HepG2 (cell line): ENCODE measurements at regions not wholly inside any gene's neighbourhood (a gene's known extent, or its start where the extent isn't known, plus 50 kb on each side); places are given as distances from the start of the nearest gene placed in this dataset.

Source experiments
- ATAC-seq: fragments of 200-7000 bp; cut with Tn5 transposase; 3 replicates; pipeline ENCODE4 v1.9.1; 2020; ENCODE audit warnings: mild to moderate bottlenecking, moderate library complexity
- BruUV-seq: library from RNA; stranded (reverse); fragments of 400-500 nt; replicated peaks from 2 replicates; lab custom pipeline; 2021; lab: Mats Ljungman, UMichigan
- CTCF ChIA-PET: fragments of 300-600 bp; formaldehyde crosslinking; extraction: SDS; loops from one replicate; lab custom pipeline; 2021; ENCODE audit warnings: low total read pairs, inconsistent platforms, low intra/inter-chr PET ratio; lab: Yijun Ruan, JAX
- POLR2A ChIA-PET: fragments of 350-600 bp; sonication (Branson Sonifier 250); formaldehyde crosslinking; loops from one replicate; lab custom pipeline; 2020; ENCODE audit warnings: antibody characterized with exemption, inconsistent platforms; lab: Yijun Ruan, JAX
- DNase-seq: peaks from one replicate; pipeline ENCODE4 v3.0.0-alpha.2; 2015; ENCODE audit warnings: low spot score
- FAIRE-seq: peaks from 3 replicates; lab custom pipeline; 2011; peaks lifted over from hg19 to GRCh38; lab: Jason Lieb, UNC
- H2AFZ ChIP-seq: one replicate; pipeline ENCODE4 v1.6.1; 2011; ENCODE audit warnings: low read length, inconsistent platforms
- H3K27ac ChIP-seq: fragments of 300-600 bp; 3 replicates; pipeline ENCODE4 v1.8.0; 2011; ENCODE audit warnings: mixed run types, mild to moderate bottlenecking, mixed read lengths, low read length, inconsistent platforms; ENCODE audit not compliant: insufficient read depth; ENCODE audit errors: extremely low read length
- H3K27me3 ChIP-seq, 2 experiments: fragments of 200-600 bp in 1 of 2; 2 replicates in 1 of 2; 3 replicates in 1 of 2; pipeline versions ENCODE4 v1.6.0 to v1.8.0; 2011; ENCODE audit warnings: low read length in 2 of 2, mild to moderate bottlenecking in 2 of 2, moderate library complexity in 2 of 2, inconsistent platforms in 1 of 2; ENCODE audit not compliant: insufficient read depth in 2 of 2, control insufficient read depth in 1 of 2
- H3K36me3 ChIP-seq, 2 experiments: fragments of 200-600 bp in 1 of 2; replicated peaks in 1 of 2; 2 replicates in 1 of 2; 3 replicates in 1 of 2; pipeline versions ENCODE4 v1.5.1 to v1.8.0; 2011; ENCODE audit warnings: low read length in 2 of 2, inconsistent platforms in 1 of 2; ENCODE audit not compliant: insufficient read depth in 2 of 2, control insufficient read depth in 1 of 2
- H3K4me1 ChIP-seq: 2 replicates; pipeline ENCODE4 v1.5.1; 2012; ENCODE audit warnings: low read length, inconsistent platforms; ENCODE audit not compliant: insufficient read depth
- H3K4me2 ChIP-seq: 2 replicates; pipeline ENCODE4 v1.6.0; 2011; ENCODE audit warnings: low read depth, low read length, inconsistent platforms
- H3K4me3 ChIP-seq, 3 experiments: fragments of 200-600 bp in 1 of 3; sonication (generic), shearing (Covaris generic) in 1 of 3; replicated peaks in 1 of 3; 2 replicates each; pipeline ENCODE4 v1.5.1; 2011 to 2016; ENCODE audit warnings: low read length in 3 of 3, inconsistent platforms in 2 of 3, low read depth in 2 of 3, mild to moderate bottlenecking in 2 of 3, control low read depth in 1 of 3, mixed read lengths in 1 of 3; ENCODE audit not compliant: insufficient read depth in 1 of 3
- H3K79me2 ChIP-seq: one replicate; pipeline ENCODE4 v1.6.1; 2011; ENCODE audit warnings: low read length, inconsistent platforms; ENCODE audit not compliant: insufficient read depth
- H3K9ac ChIP-seq: 2 replicates; pipeline ENCODE4 v1.6.0; 2011; ENCODE audit warnings: mild to moderate bottlenecking, low read depth, low read length, inconsistent platforms; ENCODE audit not compliant: insufficient read depth
- H3K9me3 ChIP-seq: 2 replicates; pipeline ENCODE4 v1.5.1; 2012; ENCODE audit warnings: mild to moderate bottlenecking, low read length
- H4K20me1 ChIP-seq: 2 replicates; pipeline ENCODE4 v1.6.0; 2011; ENCODE audit warnings: inconsistent platforms, mild to moderate bottlenecking, low read length, moderate library complexity; ENCODE audit not compliant: insufficient read depth
- CCDC6 ChIP-seq: sonication (generic); formaldehyde crosslinking; IDR thresholded peaks from 2 replicates; pipeline ENCODE4 v1.8.1; 2022; ENCODE audit warnings: mild to moderate bottlenecking, missing genetic modification reagents, moderate library complexity
- CEBPB ChIP-seq: IDR thresholded peaks from 2 replicates; pipeline ENCODE4 v1.6.1; 2011; ENCODE audit warnings: low read depth, low read length, improper control_type of control experiment, borderline replicate concordance
- PITX1 ChIP-seq: sonication (generic); formaldehyde crosslinking; IDR thresholded peaks from 2 replicates; pipeline ENCODE4 v1.5.1; 2020; ENCODE audit warnings: mild to moderate bottlenecking, missing genetic modification reagents
- SNAPC2 ChIP-seq: sonication (generic); formaldehyde crosslinking; IDR thresholded peaks from 2 replicates; pipeline ENCODE4 v1.8.1; 2022; ENCODE audit warnings: mild to moderate bottlenecking, missing genetic modification reagents
- ZNF274 ChIP-seq: sonication (generic); formaldehyde crosslinking; IDR thresholded peaks from 2 replicates; pipeline ENCODE4 v1.5.1; 2020; ENCODE audit warnings: mild to moderate bottlenecking, missing genetic modification reagents
- ZNF468 ChIP-seq: sonication (generic); formaldehyde crosslinking; IDR thresholded peaks from 2 replicates; pipeline ENCODE4 v1.8.0; 2022; ENCODE audit warnings: mild to moderate bottlenecking, moderate library complexity, missing genetic modification reagents
- in situ Hi-C: cut with HindIII; loops from 2 replicates; pipeline ENCODE4 v1.10.0; 2017; ENCODE audit warnings: low pct_unique_long_range_greater_than_20kb; ENCODE audit not compliant: extremely low pct_ligation_motif_present
- intact Hi-C: fragments of 100-400 bp; cut with micrococcal nuclease; formaldehyde crosslinking; loops from one replicate; pipeline ENCODE4 v1.10.0; 2022; ENCODE audit not compliant: unreplicated experiment
- TF ChIP-seq, protein P1 (sequence below): sonication (generic); formaldehyde crosslinking; IDR thresholded peaks from 2 replicates; pipeline ENCODE4 v1.4.0; 2020; ENCODE audit warnings: missing genetic modification reagents
- TF ChIP-seq, protein P2 (sequence below): sonication (generic); formaldehyde crosslinking; IDR thresholded peaks from 2 replicates; pipeline ENCODE4 v1.9.0; 2021; ENCODE audit warnings: missing genetic modification reagents, borderline replicate concordance

DNA sequence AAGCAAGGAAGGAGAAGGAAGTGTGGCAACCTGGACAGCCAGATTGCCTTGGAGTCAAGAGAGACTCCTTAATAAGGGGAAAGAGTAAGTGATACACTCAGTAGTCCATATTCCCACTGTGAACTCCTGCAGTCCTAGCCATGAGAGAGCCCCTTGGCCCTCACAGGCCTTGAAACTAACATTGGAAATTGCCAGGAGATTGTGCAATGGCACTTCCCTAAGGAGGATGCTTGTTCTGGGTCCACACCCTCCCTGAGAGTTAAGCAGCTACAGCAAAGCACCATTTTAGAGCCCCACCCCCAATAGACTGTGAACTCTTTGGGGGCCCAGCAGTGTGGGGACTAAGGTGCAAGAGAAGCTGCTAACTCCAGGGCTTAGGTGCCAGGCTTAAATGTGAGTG, 367.7 kb upstream of the CAMK1G start:
- ChIA-PET POLR2A (no interaction called here), CTCF (no interaction called here)
- no peaks in the 10 kb centered on the region for H3K9me3 ChIP-seq
- no TSS peak for BruUV-seq
- peak; percentile 22; the same call in 1 of the 2 replicates for TF ChIP-seq CEBPB
- TF ChIP-seq ZNF274 (CRISPR knock-in tag) = no peak
- intact Hi-C loops (no loop called here), in situ Hi-C loops (loop anchor here (25.0 kb wide), 1 partner anchor 1204 kb away; no protein-coding TSS in a partner anchor)
- H2AFZ ChIP-seq = no peak overlapping the region
- H3K4me3 ChIP-seq = no peak overlapping the region
- H4K20me1 ChIP-seq = no peaks in the 10 kb centered on the region
- no peak overlapping the region for H3K27ac ChIP-seq
- H3K4me2 ChIP-seq = no peak overlapping the region
- no peaks in the 10 kb centered on the region for H3K36me3 ChIP-seq
- no peak overlapping the region for H3K9ac ChIP-seq
- no peaks in the 10 kb centered on the region for H3K79me2 ChIP-seq
- ATAC-seq (no peak), FAIRE-seq (no peak), DNase-seq (no peak)
- no peaks in the 10 kb centered on the region for H3K4me1 ChIP-seq
- no peaks in the 10 kb centered on the region for H3K27me3 ChIP-seq

DNA sequence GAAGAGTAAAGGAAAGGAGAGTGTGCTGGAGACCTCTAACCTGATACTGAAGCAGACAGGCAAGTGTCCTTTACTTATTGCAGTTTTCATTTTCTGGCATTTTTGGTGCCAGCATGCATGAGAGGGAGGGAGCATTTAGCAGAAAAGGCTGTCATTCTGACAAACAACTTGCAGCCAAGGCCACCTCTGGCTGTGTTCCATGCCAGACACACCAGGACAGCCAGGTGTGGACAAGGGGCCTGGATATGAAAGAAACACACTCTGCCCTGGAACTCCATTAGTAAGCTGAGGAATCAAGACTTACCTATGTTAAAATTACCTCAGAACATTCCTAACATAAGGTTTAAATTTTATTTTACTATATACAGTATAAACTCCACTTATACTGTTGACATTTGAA, 365.4 kb upstream of the CAMK1G start:
- Histone ChIP-seq H3K9me3 (no peaks in the 10 kb centered on the region), H3K79me2 (no peaks in the 10 kb centered on the region), H3K4me1 (no peaks in the 10 kb centered on the region), H3K9ac (no peak overlapping the region), H3K36me3 (no peaks in the 10 kb centered on the region), H4K20me1 (no peaks in the 10 kb centered on the region), H3K4me3 (no peak overlapping the region)
- BruUV-seq = no TSS peak
- no peak for FAIRE-seq
- TF ChIP-seq SNAPC2 (CRISPR knock-in tag) = no peak
- no peak for TF ChIP-seq PITX1
- TF ChIP-seq, protein P1, sequence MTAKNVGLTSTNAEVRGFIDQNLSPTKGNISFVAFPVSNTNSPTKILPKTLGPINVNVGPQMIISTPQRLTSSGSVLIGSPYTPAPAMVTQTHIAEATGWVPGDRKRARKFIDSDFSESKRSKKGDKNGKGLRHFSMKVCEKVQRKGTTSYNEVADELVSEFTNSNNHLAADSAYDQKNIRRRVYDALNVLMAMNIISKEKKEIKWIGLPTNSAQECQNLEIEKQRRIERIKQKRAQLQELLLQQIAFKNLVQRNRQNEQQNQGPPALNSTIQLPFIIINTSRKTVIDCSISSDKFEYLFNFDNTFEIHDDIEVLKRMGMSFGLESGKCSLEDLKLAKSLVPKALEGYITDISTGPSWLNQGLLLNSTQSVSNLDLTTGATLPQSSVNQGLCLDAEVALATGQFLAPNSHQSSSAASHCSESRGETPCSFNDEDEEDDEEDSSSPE (CRISPR knock-in tag) = no peak
- TF ChIP-seq CCDC6 (CRISPR knock-in tag) = no peak
- TF ChIP-seq ZNF468 (CRISPR knock-in tag) = no peak
- TF ChIP-seq, protein P2, sequence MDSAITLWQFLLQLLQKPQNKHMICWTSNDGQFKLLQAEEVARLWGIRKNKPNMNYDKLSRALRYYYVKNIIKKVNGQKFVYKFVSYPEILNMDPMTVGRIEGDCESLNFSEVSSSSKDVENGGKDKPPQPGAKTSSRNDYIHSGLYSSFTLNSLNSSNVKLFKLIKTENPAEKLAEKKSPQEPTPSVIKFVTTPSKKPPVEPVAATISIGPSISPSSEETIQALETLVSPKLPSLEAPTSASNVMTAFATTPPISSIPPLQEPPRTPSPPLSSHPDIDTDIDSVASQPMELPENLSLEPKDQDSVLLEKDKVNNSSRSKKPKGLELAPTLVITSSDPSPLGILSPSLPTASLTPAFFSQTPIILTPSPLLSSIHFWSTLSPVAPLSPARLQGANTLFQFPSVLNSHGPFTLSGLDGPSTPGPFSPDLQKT = no peak
- TF ChIP-seq, all 625 proteins: peak for 0
- ATAC-seq (no peak), DNase-seq (no peak)
- ChIA-PET POLR2A (no interaction called here), CTCF (no interaction called here)
- in situ Hi-C loops (loop anchor here (25.0 kb wide), 1 partner anchor 1206 kb away; no protein-coding TSS in a partner anchor), intact Hi-C loops (no loop called here)
- no peaks in the 10 kb centered on the region for H3K27me3 ChIP-seq
- H2AFZ ChIP-seq = no peak overlapping the region
- no peak overlapping the region for H3K27ac ChIP-seq
- H3K4me2 ChIP-seq = no peak overlapping the region
